ENCODE measurements at regions not wholly inside any gene's neighbourhood (a gene's known extent, or its start where the extent isn't known, plus 50 kb on each side); places are given as distances from the start of the nearest gene placed in this dataset.

DNA sequence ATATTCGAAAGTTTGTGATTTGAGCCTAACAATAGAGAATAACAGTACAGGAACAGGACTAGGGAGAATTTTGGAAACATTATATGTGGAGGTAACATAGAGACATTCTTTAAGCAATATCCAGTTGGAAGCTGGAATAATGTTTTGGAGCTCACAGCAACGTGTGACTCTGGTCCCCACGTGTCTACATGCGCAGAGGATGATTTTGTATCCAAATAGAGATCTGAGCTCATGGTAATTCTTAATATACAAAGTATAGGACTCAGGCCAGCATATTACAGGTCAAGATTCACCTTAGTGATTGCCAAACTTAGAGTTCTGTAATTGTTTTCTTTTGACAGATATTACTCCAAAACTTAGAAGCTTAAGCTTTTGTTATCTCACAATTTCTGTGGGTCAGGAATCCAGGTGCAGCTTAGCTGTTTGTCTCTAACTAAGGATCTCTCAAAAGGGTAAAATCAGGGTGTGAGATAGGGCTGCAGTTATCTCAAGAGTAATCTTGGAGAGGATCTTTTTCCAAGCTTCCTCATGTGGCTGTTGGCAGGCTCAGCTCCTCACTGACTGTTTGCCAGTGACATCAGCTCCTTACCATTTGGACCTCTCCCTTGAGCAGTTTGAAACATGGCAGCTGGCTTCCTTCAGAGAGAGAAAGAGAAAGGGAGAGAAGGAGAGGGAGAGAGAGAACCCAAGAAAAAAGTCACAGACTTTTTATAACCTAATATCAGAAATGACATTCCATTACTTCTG is 272.0 kb upstream of the ZNF462 start:
- no peaks in the 10 kb centered on the region for H3K9me3 ChIP-seq (ENCODE audit: low read length)
- H3K4me1 ChIP-seq (ENCODE audit: insufficient read depth, low read length) = peaks cover 27% of the 10 kb centered on the region
- H3K9ac ChIP-seq (ENCODE audit: low read length) = no peak overlapping the region
- H3K4me2 ChIP-seq (ENCODE audit: low read length) = no peak overlapping the region
- CTCF ChIA-PET = no interaction called here
- no peaks in the 10 kb centered on the region for H3F3A ChIP-seq (ENCODE audit: low read length, unreplicated experiment)
- DNase-seq = no peak
- H3K36me3 ChIP-seq (ENCODE audit: low read depth, low read length) = no peaks in the 10 kb centered on the region
- POLR2A ChIA-PET (ENCODE audit: unreplicated experiment) = no interaction called here
- no peaks in the 10 kb centered on the region for H3K9me2 ChIP-seq (replicated peaks; ENCODE audit: low read length)
- no peak overlapping the region for H3K27ac ChIP-seq (ENCODE audit: low read length)
- BruUV-seq (replicated peaks) = no TSS peak
- no peaks in the 10 kb centered on the region for H3K27me3 ChIP-seq (ENCODE audit: low read length)
- no peak overlapping the region for H2AFZ ChIP-seq (ENCODE audit: low read length)
- no peak overlapping the region for H3K4me3 ChIP-seq (ENCODE audit: low read length)
- H4K20me1 ChIP-seq (ENCODE audit: low read length) = no peaks in the 10 kb centered on the region
- intact Hi-C loops (cut with micrococcal nuclease) = no loop called here
- ATAC-seq = no peak
- TF ChIP-seq EZH2 (IDR thresholded peaks at IDR 0.05; ENCODE audit: low read length, unreplicated experiment) (no peak), EZH2phosphoT487 (IDR thresholded peaks at IDR 0.05; ENCODE audit: borderline replicate concordance, low read length) (no peak)
- TF ChIP-seq, protein P1, sequence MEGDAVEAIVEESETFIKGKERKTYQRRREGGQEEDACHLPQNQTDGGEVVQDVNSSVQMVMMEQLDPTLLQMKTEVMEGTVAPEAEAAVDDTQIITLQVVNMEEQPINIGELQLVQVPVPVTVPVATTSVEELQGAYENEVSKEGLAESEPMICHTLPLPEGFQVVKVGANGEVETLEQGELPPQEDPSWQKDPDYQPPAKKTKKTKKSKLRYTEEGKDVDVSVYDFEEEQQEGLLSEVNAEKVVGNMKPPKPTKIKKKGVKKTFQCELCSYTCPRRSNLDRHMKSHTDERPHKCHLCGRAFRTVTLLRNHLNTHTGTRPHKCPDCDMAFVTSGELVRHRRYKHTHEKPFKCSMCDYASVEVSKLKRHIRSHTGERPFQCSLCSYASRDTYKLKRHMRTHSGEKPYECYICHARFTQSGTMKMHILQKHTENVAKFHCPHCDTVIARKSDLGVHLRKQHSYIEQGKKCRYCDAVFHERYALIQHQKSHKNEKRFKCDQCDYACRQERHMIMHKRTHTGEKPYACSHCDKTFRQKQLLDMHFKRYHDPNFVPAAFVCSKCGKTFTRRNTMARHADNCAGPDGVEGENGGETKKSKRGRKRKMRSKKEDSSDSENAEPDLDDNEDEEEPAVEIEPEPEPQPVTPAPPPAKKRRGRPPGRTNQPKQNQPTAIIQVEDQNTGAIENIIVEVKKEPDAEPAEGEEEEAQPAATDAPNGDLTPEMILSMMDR (conservative IDR thresholded peaks at IDR 0.05; ENCODE audit: low read depth, low read length) = no peak
- no peaks in the 10 kb centered on the region for H3K79me2 ChIP-seq (ENCODE audit: low read length)

DNA sequence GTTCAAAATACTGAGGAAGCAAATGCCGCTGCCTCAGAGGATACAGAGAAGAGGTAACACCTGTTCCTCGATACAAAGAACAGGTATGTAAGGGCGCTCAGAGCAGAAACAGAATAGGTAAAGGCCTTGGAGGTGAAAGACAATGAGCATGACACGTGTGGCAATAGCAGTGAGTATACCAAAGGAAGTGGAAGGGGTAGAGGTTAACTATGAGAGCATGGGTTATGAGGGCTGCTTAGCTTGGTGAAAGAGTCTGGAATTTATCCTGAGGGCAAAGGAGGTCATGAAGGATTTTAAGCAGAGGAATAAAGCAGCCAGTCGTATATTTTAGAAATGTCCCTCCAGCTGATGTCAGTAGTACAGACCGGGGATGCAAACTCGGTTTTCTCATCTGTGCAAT is 269.8 kb upstream of the ZNF462 start:
- Histone ChIP-seq H3K36me3 (ENCODE audit: low read depth, low read length) (no peaks in the 10 kb centered on the region), H2AFZ (ENCODE audit: low read length) (no peak overlapping the region), H3K4me3 (ENCODE audit: low read length) (no peak overlapping the region), H3K9me2 (replicated peaks; ENCODE audit: low read length) (no peaks in the 10 kb centered on the region), H3K4me2 (ENCODE audit: low read length) (no peak overlapping the region), H4K20me1 (ENCODE audit: low read length) (no peaks in the 10 kb centered on the region), H3K9me3 (ENCODE audit: low read length) (no peaks in the 10 kb centered on the region), H3K79me2 (ENCODE audit: low read length) (no peaks in the 10 kb centered on the region), H3K27me3 (ENCODE audit: low read length) (no peaks in the 10 kb centered on the region), H3K4me1 (ENCODE audit: insufficient read depth, low read length) (peaks cover 11% of the 10 kb centered on the region), H3K9ac (ENCODE audit: low read length) (no peak overlapping the region), H3F3A (ENCODE audit: low read length, unreplicated experiment) (no peaks in the 10 kb centered on the region), H3K27ac (ENCODE audit: low read length) (no peak overlapping the region)
- DNase-seq = no peak
- ATAC-seq = no peak
- ChIA-PET POLR2A (ENCODE audit: unreplicated experiment) (no interaction called here), CTCF (no interaction called here)
- intact Hi-C loops (cut with micrococcal nuclease) = no loop called here
- BruUV-seq (replicated peaks) = no TSS peak
- TF ChIP-seq EZH2phosphoT487 (IDR thresholded peaks at IDR 0.05; ENCODE audit: borderline replicate concordance, low read length) (no peak), EZH2 (IDR thresholded peaks at IDR 0.05; ENCODE audit: low read length, unreplicated experiment) (no peak)
- TF ChIP-seq, protein P1 (conservative IDR thresholded peaks at IDR 0.05; ENCODE audit: low read depth, low read length) = no peak

GRCh38 chr9:106596984-106597383 is 266.0 kb upstream of the ZNF462 start:
- H3K4me3 ChIP-seq (ENCODE audit: low read length) = no peak overlapping the region
- intact Hi-C loops (cut with micrococcal nuclease) = no loop called here
- no peaks in the 10 kb centered on the region for H3K4me1 ChIP-seq (ENCODE audit: insufficient read depth, low read length)
- BruUV-seq (replicated peaks) = no TSS peak
- TF ChIP-seq EZH2phosphoT487 (IDR thresholded peaks at IDR 0.05; ENCODE audit: borderline replicate concordance, low read length) (no peak), EZH2 (IDR thresholded peaks at IDR 0.05; ENCODE audit: low read length, unreplicated experiment) (no peak)
- TF ChIP-seq, protein P1 (conservative IDR thresholded peaks at IDR 0.05; ENCODE audit: low read depth, low read length) = no peak
- no peak overlapping the region for H3K9ac ChIP-seq (ENCODE audit: low read length)
- H3K27ac ChIP-seq (ENCODE audit: low read length) = no peak overlapping the region
- DNase-seq = no peak
- no peaks in the 10 kb centered on the region for H3K79me2 ChIP-seq (ENCODE audit: low read length)
- H4K20me1 ChIP-seq (ENCODE audit: low read length) = no peaks in the 10 kb centered on the region
- no peaks in the 10 kb centered on the region for H3F3A ChIP-seq (ENCODE audit: low read length, unreplicated experiment)
- POLR2A ChIA-PET (ENCODE audit: unreplicated experiment) = no interaction called here
- H3K4me2 ChIP-seq (ENCODE audit: low read length) = no peak overlapping the region
- no peak for ATAC-seq
- CTCF ChIA-PET = no interaction called here
- no peaks in the 10 kb centered on the region for H3K9me2 ChIP-seq (replicated peaks; ENCODE audit: low read length)
- no peak overlapping the region for H2AFZ ChIP-seq (ENCODE audit: low read length)
- H3K27me3 ChIP-seq (ENCODE audit: low read length) = no peaks in the 10 kb centered on the region
- no peaks in the 10 kb centered on the region for H3K9me3 ChIP-seq (ENCODE audit: low read length)
- H3K36me3 ChIP-seq (ENCODE audit: low read depth, low read length) = no peaks in the 10 kb centered on the region
